ENCODE measurements at regions not wholly inside any gene's neighbourhood (a gene's known extent, or its start where the extent isn't known, plus 50 kb on each side); places are given as distances from the start of the nearest gene placed in this dataset.

GRCh38 chr10:128281861-128282260 lies 155.6 kb upstream of the MKI67 start:
- no peak for DNase-seq (ENCODE audit: low read depth)

GRCh38 chr10:128286141-128286761 lies 160.0 kb upstream of the MKI67 start:
- peak; percentile 61 for DNase-seq (ENCODE audit: low read depth)

- no peak for DNase-seq (ENCODE audit: low read depth)
Observed at GRCh38 chr10:128286762-128287500, 160.7 kb upstream of the MKI67 start.

GRCh38 chr10:128287921-128288320 lies 161.7 kb upstream of the MKI67 start:
- DNase-seq (ENCODE audit: low read depth), result no peak

GRCh38 chr10:128289621-128290020 lies 163.4 kb upstream of the MKI67 start:
- DNase-seq (ENCODE audit: low read depth), result no peak

GRCh38 chr10:128295003-128295402 lies 168.8 kb upstream of the MKI67 start:
- DNase-seq (ENCODE audit: low read depth), result no peak

- DNase-seq (ENCODE audit: low read depth), result no peak
Observed at GRCh38 chr10:128296253-128297007, 170.2 kb upstream of the MKI67 start.

- DNase-seq (ENCODE audit: low read depth), result peak; percentile 81
Observed at GRCh38 chr10:128297709-128298378, 171.6 kb upstream of the MKI67 start.

GRCh38 chr10:128298587-128298986 lies 172.4 kb upstream of the MKI67 start:
- DNase-seq (ENCODE audit: low read depth), result no peak

GRCh38 chr10:128300290-128300824 lies 174.1 kb upstream of the MKI67 start:
- no peak for DNase-seq (ENCODE audit: low read depth)

GRCh38 chr10:128301051-128301450 lies 174.8 kb upstream of the MKI67 start:
- no peak for DNase-seq (ENCODE audit: low read depth)

GRCh38 chr10:128302808-128303207 lies 176.6 kb upstream of the MKI67 start:
- DNase-seq (ENCODE audit: low read depth), result no peak

GRCh38 chr10:128304271-128304670 lies 178.0 kb upstream of the MKI67 start:
- DNase-seq (ENCODE audit: low read depth), result no peak

- DNase-seq (ENCODE audit: low read depth), result no peak
Observed at GRCh38 chr10:128305601-128306345, 179.6 kb upstream of the MKI67 start.

- no peak for DNase-seq (ENCODE audit: low read depth)
Observed at GRCh38 chr10:128306535-128306934, 180.3 kb upstream of the MKI67 start.

GRCh38 chr10:128306966-128307365 lies 180.7 kb upstream of the MKI67 start:
- DNase-seq (ENCODE audit: low read depth), result no peak

- no peak for DNase-seq (ENCODE audit: low read depth)
Observed at GRCh38 chr10:128307820-128308219, 181.6 kb upstream of the MKI67 start.

GRCh38 chr10:128310971-128311658 lies 184.9 kb upstream of the MKI67 start:
- DNase-seq (ENCODE audit: low read depth), result no peak

GRCh38 chr10:128312250-128312649 lies 186.0 kb upstream of the MKI67 start:
- DNase-seq (ENCODE audit: low read depth), result no peak

GRCh38 chr10:128314686-128315085 lies 188.5 kb upstream of the MKI67 start:
- DNase-seq (ENCODE audit: low read depth), result no peak
